Astrocyte (in vitro differentiated cells and primary cell): ENCODE measurements at regions not wholly inside any gene's neighbourhood (a gene's known extent, or its start where the extent isn't known, plus 50 kb on each side); places are given as distances from the start of the nearest gene placed in this dataset.

ENCODE experiments used
- DNase-seq: peaks from one replicate; pipeline ENCODE4 v3.0.0-alpha.2; 2010; ENCODE audit warnings: low read depth
- FAIRE-seq: peaks from 2 replicates; lab custom pipeline; 2011; peaks lifted over from hg19 to GRCh38; lab: Jason Lieb, UNC
- H2AFZ ChIP-seq: 2 replicates; pipeline ENCODE4 v1.6.0; 2012; ENCODE audit warnings: low read depth, low read length, inconsistent platforms
- H3K27ac ChIP-seq: 2 replicates; pipeline ENCODE4 v1.5.1; 2011; ENCODE audit warnings: low read depth, low read length, inconsistent platforms
- H3K27me3 ChIP-seq: 2 replicates; pipeline ENCODE4 v1.6.0; 2011; ENCODE audit warnings: low read length, inconsistent platforms; ENCODE audit not compliant: insufficient read depth
- H3K36me3 ChIP-seq: 2 replicates; pipeline ENCODE4 v1.5.1; 2011; ENCODE audit warnings: low read length, inconsistent platforms; ENCODE audit not compliant: insufficient read depth
- H3K4me1 ChIP-seq: 2 replicates; pipeline ENCODE4 v1.5.1; 2011; ENCODE audit warnings: low read length, inconsistent platforms; ENCODE audit not compliant: insufficient read depth
- H3K4me2 ChIP-seq: 2 replicates; pipeline ENCODE4 v1.6.0; 2012; ENCODE audit warnings: low read length, inconsistent platforms
- H3K4me3 ChIP-seq: 2 replicates; pipeline ENCODE4 v1.5.1; 2011; ENCODE audit warnings: low read depth, mild to moderate bottlenecking, low read length, inconsistent platforms; ENCODE audit not compliant: insufficient read depth
- H3K79me2 ChIP-seq: 2 replicates; pipeline ENCODE4 v1.6.0; 2012; ENCODE audit warnings: mild to moderate bottlenecking, low read length, inconsistent platforms; ENCODE audit not compliant: insufficient read depth
- H3K9ac ChIP-seq: 2 replicates; pipeline ENCODE4 v1.6.0; 2012; ENCODE audit warnings: mild to moderate bottlenecking, low read length, inconsistent platforms
- H3K9me3 ChIP-seq: 2 replicates; pipeline ENCODE4 v1.5.1; 2012; ENCODE audit warnings: low read depth, mild to moderate bottlenecking, low read length, inconsistent platforms; ENCODE audit not compliant: insufficient read depth
- H4K20me1 ChIP-seq: 2 replicates; pipeline ENCODE4 v1.6.0; 2012; ENCODE audit warnings: low read length, inconsistent platforms; ENCODE audit not compliant: insufficient read depth
- H3K27ac Mint-ChIP-seq: one replicate; pipeline ENCODE4 v1.8.0; 2021; ENCODE audit warnings: mild to moderate bottlenecking, mixed read lengths; ENCODE audit not compliant: unreplicated experiment
- H3K27me3 Mint-ChIP-seq: one replicate; pipeline ENCODE4 v1.8.0; 2021; ENCODE audit warnings: low read depth, mixed read lengths; ENCODE audit not compliant: unreplicated experiment
- H3K36me3 Mint-ChIP-seq: one replicate; pipeline ENCODE4 v1.8.0; 2021; ENCODE audit warnings: low read depth, mixed read lengths; ENCODE audit not compliant: unreplicated experiment
- H3K4me1 Mint-ChIP-seq: one replicate; pipeline ENCODE4 v1.8.0; 2021; ENCODE audit warnings: low read depth, mixed read lengths; ENCODE audit not compliant: unreplicated experiment
- H3K4me3 Mint-ChIP-seq: one replicate; pipeline ENCODE4 v1.8.0; 2021; ENCODE audit warnings: mild to moderate bottlenecking, moderate library complexity, mixed read lengths; ENCODE audit not compliant: unreplicated experiment
- H3K9me3 Mint-ChIP-seq: one replicate; pipeline ENCODE4 v1.8.0; 2021; ENCODE audit warnings: mild to moderate bottlenecking, mixed read lengths; ENCODE audit not compliant: unreplicated experiment
- EZH2 ChIP-seq: IDR thresholded peaks from 2 replicates; pipeline ENCODE4 v1.6.1; 2012; ENCODE audit warnings: mild to moderate bottlenecking, low read length, inconsistent platforms; ENCODE audit not compliant: insufficient read depth
- TF ChIP-seq, protein P1 (sequence below): IDR thresholded peaks from 2 replicates; pipeline ENCODE4 v1.5.1; 2011; ENCODE audit warnings: low read depth, mild to moderate bottlenecking, inconsistent platforms, low read length, moderate library complexity; ENCODE audit not compliant: insufficient read depth

DNA sequence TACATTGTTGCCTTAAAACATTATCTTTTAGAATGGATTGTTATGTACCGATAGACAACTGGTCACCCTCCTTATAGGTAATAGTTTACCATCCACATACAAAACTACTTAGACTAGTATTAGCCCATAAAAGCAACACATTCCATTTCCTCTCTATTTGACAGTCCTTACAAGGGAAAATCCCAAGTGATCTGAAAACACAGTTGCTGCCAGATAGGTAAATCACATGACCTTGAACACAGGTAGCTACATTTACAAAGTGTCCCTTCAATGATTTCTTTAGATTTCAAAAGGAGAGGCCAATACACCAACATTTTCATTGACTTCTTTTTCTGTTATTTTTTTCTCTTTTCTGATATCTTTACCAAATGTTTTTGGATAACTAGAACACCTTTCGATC is 102.9 kb upstream of the SMYD2 start:
- Histone ChIP-seq H3K9ac (no peak overlapping the region), H3K4me1 (no peaks in the 10 kb centered on the region), H3K36me3 (no peaks in the 10 kb centered on the region), H4K20me1 (no peaks in the 10 kb centered on the region), H3K4me2 (no peak overlapping the region), H3K4me3 (no peak overlapping the region), H3K27me3 (no peaks in the 10 kb centered on the region), H3K9me3 (no peaks in the 10 kb centered on the region), H3K27ac (no peak overlapping the region), H2AFZ (no peak overlapping the region), H3K79me2 (no peaks in the 10 kb centered on the region)
- DNase-seq (no peak), FAIRE-seq (no peak)
- TF ChIP-seq EZH2 = no peak
- TF ChIP-seq, protein P1, sequence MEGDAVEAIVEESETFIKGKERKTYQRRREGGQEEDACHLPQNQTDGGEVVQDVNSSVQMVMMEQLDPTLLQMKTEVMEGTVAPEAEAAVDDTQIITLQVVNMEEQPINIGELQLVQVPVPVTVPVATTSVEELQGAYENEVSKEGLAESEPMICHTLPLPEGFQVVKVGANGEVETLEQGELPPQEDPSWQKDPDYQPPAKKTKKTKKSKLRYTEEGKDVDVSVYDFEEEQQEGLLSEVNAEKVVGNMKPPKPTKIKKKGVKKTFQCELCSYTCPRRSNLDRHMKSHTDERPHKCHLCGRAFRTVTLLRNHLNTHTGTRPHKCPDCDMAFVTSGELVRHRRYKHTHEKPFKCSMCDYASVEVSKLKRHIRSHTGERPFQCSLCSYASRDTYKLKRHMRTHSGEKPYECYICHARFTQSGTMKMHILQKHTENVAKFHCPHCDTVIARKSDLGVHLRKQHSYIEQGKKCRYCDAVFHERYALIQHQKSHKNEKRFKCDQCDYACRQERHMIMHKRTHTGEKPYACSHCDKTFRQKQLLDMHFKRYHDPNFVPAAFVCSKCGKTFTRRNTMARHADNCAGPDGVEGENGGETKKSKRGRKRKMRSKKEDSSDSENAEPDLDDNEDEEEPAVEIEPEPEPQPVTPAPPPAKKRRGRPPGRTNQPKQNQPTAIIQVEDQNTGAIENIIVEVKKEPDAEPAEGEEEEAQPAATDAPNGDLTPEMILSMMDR = no peak
- H3K36me3 Mint-ChIP-seq = no peaks in the 10 kb centered on the region
- H3K4me3 Mint-ChIP-seq = no peak overlapping the region
- H3K27ac Mint-ChIP-seq = no peak overlapping the region
- H3K9me3 Mint-ChIP-seq = peaks cover 3% of the 10 kb centered on the region
- no peaks in the 10 kb centered on the region for H3K27me3 Mint-ChIP-seq
- no peaks in the 10 kb centered on the region for H3K4me1 Mint-ChIP-seq

DNA sequence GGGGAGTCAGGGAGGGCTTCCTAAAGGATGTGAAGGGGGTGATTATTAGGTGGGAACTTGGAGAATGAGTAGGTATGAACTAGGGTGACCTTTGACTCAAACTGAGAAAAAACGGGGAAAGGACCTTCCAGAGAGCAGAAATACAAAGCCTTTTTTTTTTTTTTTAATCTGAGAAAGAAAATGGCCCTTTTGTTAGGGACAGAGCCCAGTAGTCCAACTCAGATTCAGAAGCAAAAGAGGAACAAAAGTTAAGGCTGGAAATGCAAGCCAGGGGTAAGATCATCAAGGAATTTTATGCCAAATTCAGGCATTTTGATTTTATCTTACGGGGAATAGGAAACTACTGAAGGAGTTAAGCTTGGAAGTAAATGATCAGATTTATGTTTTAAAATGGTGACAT is 96.0 kb upstream of the SMYD2 start:
- Mint-ChIP-seq H3K27ac (peak overlapping the region; percentile 55), H3K36me3 (no peaks in the 10 kb centered on the region), H3K27me3 (peaks cover 38% of the 10 kb centered on the region), H3K9me3 (peaks cover 7% of the 10 kb centered on the region), H3K4me3 (no peak overlapping the region), H3K4me1 (no peaks in the 10 kb centered on the region)
- Histone ChIP-seq H3K27ac (no peak overlapping the region), H3K79me2 (no peaks in the 10 kb centered on the region), H3K4me2 (no peak overlapping the region), H3K9ac (no peak overlapping the region), H3K9me3 (no peaks in the 10 kb centered on the region), H3K4me1 (no peaks in the 10 kb centered on the region), H3K36me3 (no peaks in the 10 kb centered on the region), H2AFZ (no peak overlapping the region), H4K20me1 (no peaks in the 10 kb centered on the region), H3K27me3 (peaks cover 41% of the 10 kb centered on the region), H3K4me3 (no peak overlapping the region)
- DNase-seq = no peak
- no peak for FAIRE-seq
- no peak for TF ChIP-seq EZH2
- TF ChIP-seq, protein P1 = no peak

DNA sequence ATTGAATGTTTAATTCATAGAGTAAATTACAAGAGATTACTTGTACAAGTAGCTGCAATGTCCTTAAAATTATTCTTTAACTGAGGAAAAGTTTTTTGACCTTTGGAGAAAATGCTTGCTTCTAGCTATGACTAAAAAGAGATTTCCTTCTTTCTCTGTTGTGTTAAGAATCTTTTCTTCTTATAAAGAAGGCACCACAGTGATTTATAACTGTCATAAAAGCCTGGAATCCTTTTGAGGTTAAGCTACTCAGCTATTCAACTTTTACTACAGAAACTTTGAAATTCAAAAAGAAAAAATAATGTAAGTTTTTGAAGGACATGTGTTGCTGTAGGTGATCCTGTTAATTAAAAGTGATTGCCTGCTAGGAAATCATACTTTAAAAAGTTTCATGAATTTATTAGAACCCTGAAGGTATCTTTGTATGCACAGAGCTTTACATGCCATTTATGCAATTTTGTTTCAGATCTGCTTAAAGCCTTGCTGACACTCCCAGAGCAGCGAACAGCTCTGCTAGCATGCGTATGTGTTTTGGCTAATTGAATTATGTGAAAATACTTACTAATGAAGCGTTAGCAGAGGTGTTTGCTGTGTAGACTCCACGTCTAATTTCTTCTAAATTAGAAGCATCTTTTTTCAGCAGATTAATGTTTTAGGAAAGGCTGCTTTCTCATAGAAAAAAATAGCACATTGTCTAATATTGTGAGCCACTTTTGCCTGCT is 94.7 kb upstream of the SMYD2 start:
- H2AFZ ChIP-seq = no peak overlapping the region
- Mint-ChIP-seq H3K27ac (no peak overlapping the region), H3K4me3 (no peak overlapping the region), H3K4me1 (no peaks in the 10 kb centered on the region), H3K36me3 (no peaks in the 10 kb centered on the region), H3K27me3 (peaks cover 43% of the 10 kb centered on the region), H3K9me3 (peaks cover 7% of the 10 kb centered on the region)
- H3K4me2 ChIP-seq = no peak overlapping the region
- H3K79me2 ChIP-seq = no peaks in the 10 kb centered on the region
- no peak overlapping the region for H3K9ac ChIP-seq
- no peaks in the 10 kb centered on the region for H4K20me1 ChIP-seq
- no peaks in the 10 kb centered on the region for H3K4me1 ChIP-seq
- H3K27ac ChIP-seq = no peak overlapping the region
- H3K27me3 ChIP-seq = peaks cover 41% of the 10 kb centered on the region
- no peaks in the 10 kb centered on the region for H3K36me3 ChIP-seq
- FAIRE-seq = no peak
- no peak overlapping the region for H3K4me3 ChIP-seq
- no peaks in the 10 kb centered on the region for H3K9me3 ChIP-seq
- no peak for DNase-seq
- TF ChIP-seq, protein P1 = no peak
- no peak for TF ChIP-seq EZH2
